ENCODE measurements at regions not wholly inside any gene's neighbourhood (a gene's known extent, or its start where the extent isn't known, plus 50 kb on each side); places are given as distances from the start of the nearest gene placed in this dataset.

- TF ChIP-seq CTCF (optimal IDR thresholded peaks at IDR 0.05 in 1 of 3, IDR thresholded peaks at IDR 0.05 in 1 of 3, conservative IDR thresholded peaks at IDR 0.05 in 1 of 3; ENCODE audit: extremely low read depth in 1 of 3, insufficient read depth in 2 of 3, low read length in 3 of 3) (no peak), EZH2 (IDR thresholded peaks at IDR 0.05; ENCODE audit: low read length) (no peak)
These were observed 604.5 kb downstream of the FGF9 start for GRCh38 chr13:22275393-22275792.

Measured in keratinocyte (primary cell).